H9 (cell line): ENCODE measurements at regions not wholly inside any gene's neighbourhood (a gene's known extent, or its start where the extent isn't known, plus 50 kb on each side); places are given as distances from the start of the nearest gene placed in this dataset.
"Not testable (repeated sequence)": the region's sequence is repeated elsewhere in the genome, so short reads cannot be mapped to it uniquely, and the experiment has no call there.

ENCODE experiments used
- DNase-seq: peaks from one replicate; pipeline ENCODE4 v3.0.0-alpha.2; 2017
- H2AFZ ChIP-seq: one replicate; pipeline ENCODE4 v1.6.1; 2013; ENCODE audit warnings: mild to moderate bottlenecking, low read length, control low read depth, moderate library complexity
- H2AK5ac ChIP-seq: 2 replicates; pipeline ENCODE4 v1.6.1; 2013; ENCODE audit warnings: low read length, control low read depth, mixed read lengths; ENCODE audit not compliant: insufficient read length
- H2BK120ac ChIP-seq: one replicate; pipeline ENCODE4 v1.6.1; 2013; ENCODE audit warnings: low read depth, mild to moderate bottlenecking, low read length, control low read depth, inconsistent platforms; ENCODE audit not compliant: poor library complexity, severe bottlenecking
- H2BK12ac ChIP-seq: 2 replicates; pipeline ENCODE4 v1.6.1; 2013; ENCODE audit warnings: low read length, control low read depth, mixed read lengths, low read depth; ENCODE audit not compliant: insufficient read length
- H2BK15ac ChIP-seq: 2 replicates; pipeline ENCODE4 v1.6.1; 2013; ENCODE audit warnings: low read depth, low read length, control low read depth
- H2BK20ac ChIP-seq: one replicate; pipeline ENCODE4 v1.6.1; 2013; ENCODE audit warnings: low read depth, mild to moderate bottlenecking, low read length, control low read depth, inconsistent platforms; ENCODE audit not compliant: poor library complexity, severe bottlenecking
- H2BK5ac ChIP-seq: 2 replicates; pipeline ENCODE4 v1.6.1; 2013; ENCODE audit warnings: low read length, control low read depth, mixed read lengths; ENCODE audit not compliant: insufficient read length
- H3K14ac ChIP-seq: 2 replicates; pipeline ENCODE4 v1.6.1; 2013; ENCODE audit warnings: low read length, control low read depth; ENCODE audit not compliant: insufficient read depth
- H3K18ac ChIP-seq: 2 replicates; pipeline ENCODE4 v1.6.1; 2013; ENCODE audit warnings: low read depth, mild to moderate bottlenecking, mixed read lengths, low read length, control low read depth; ENCODE audit not compliant: insufficient read length
- H3K23ac ChIP-seq: 2 replicates; pipeline ENCODE4 v1.6.1; 2013; ENCODE audit warnings: low read length, control low read depth, mixed read lengths, low read depth; ENCODE audit not compliant: insufficient read length
- H3K23me2 ChIP-seq: 2 replicates; pipeline ENCODE4 v1.6.1; 2013; ENCODE audit warnings: low read depth, mild to moderate bottlenecking, mixed read lengths, low read length, control low read depth; ENCODE audit not compliant: insufficient read length, poor library complexity, severe bottlenecking
- H3K27ac ChIP-seq: 2 replicates; pipeline ENCODE4 v1.5.1; 2013; ENCODE audit warnings: low read length, control low read depth, mixed read lengths, low read depth; ENCODE audit not compliant: insufficient read length
- H3K27me3 ChIP-seq: 2 replicates; pipeline ENCODE4 v1.6.1; 2013; ENCODE audit warnings: low read length, control low read depth, inconsistent platforms; ENCODE audit not compliant: insufficient read depth
- H3K4ac ChIP-seq: 2 replicates; pipeline ENCODE4 v1.6.1; 2013; ENCODE audit warnings: low read depth, mild to moderate bottlenecking, control low read depth, inconsistent platforms, low read length, moderate library complexity
- H3K4me1 ChIP-seq: 2 replicates; pipeline ENCODE4 v1.6.1; 2013; ENCODE audit warnings: low read length, control low read depth, inconsistent platforms; ENCODE audit not compliant: insufficient read depth
- H3K4me2 ChIP-seq: 2 replicates; pipeline ENCODE4 v1.6.1; 2013; ENCODE audit warnings: low read length, control low read depth, mixed read lengths; ENCODE audit not compliant: insufficient read length, insufficient read depth
- H3K56ac ChIP-seq: 2 replicates; pipeline ENCODE4 v1.6.1; 2013; ENCODE audit warnings: low read depth, mild to moderate bottlenecking, mixed read lengths, low read length, control low read depth; ENCODE audit not compliant: insufficient read length
- H3K79me1 ChIP-seq: 2 replicates; pipeline ENCODE4 v1.6.1; 2013; ENCODE audit warnings: low read depth, mild to moderate bottlenecking, moderate library complexity, low read length, control low read depth, inconsistent platforms; ENCODE audit not compliant: insufficient read depth, poor library complexity, severe bottlenecking
- H3K79me2 ChIP-seq: 2 replicates; pipeline ENCODE4 v1.6.1; 2013; ENCODE audit warnings: low read length, control low read depth, inconsistent platforms; ENCODE audit not compliant: insufficient read depth
- H3K9ac ChIP-seq: 2 replicates; pipeline ENCODE4 v1.6.1; 2013; ENCODE audit warnings: low read length, control low read depth, mixed read lengths; ENCODE audit not compliant: insufficient read length; ENCODE audit errors: extremely low read depth
- H3K9me3 ChIP-seq: one replicate; pipeline ENCODE4 v1.6.1; 2013; ENCODE audit warnings: low read depth, low read length, inconsistent platforms; ENCODE audit not compliant: control insufficient read depth
- H3T11ph ChIP-seq: one replicate; pipeline ENCODE4 v1.6.1; 2013; ENCODE audit warnings: mild to moderate bottlenecking, low read length, control low read depth, inconsistent platforms
- H4K20me1 ChIP-seq: one replicate; pipeline ENCODE4 v1.6.1; 2013; ENCODE audit not compliant: control insufficient read depth, insufficient read length, insufficient read depth
- H4K5ac ChIP-seq: 2 replicates; pipeline ENCODE4 v1.6.1; 2013; ENCODE audit warnings: low read depth, mild to moderate bottlenecking, mixed read lengths, low read length, control low read depth; ENCODE audit not compliant: insufficient read length
- H4K8ac ChIP-seq: replicated peaks from 2 replicates; pipeline ENCODE4 v1.6.1; 2013; ENCODE audit warnings: low read length, control low read depth, mixed read lengths, low read depth; ENCODE audit not compliant: insufficient read length
- H4K91ac ChIP-seq: 2 replicates; pipeline ENCODE4 v1.6.1; 2013; ENCODE audit warnings: low read depth, mild to moderate bottlenecking, moderate library complexity, mixed read lengths, low read length, control low read depth; ENCODE audit not compliant: insufficient read length
- H3K27ac Mint-ChIP-seq, 3 experiments: 2 replicates in 2 of 3; 3 replicates in 1 of 3; pipeline ENCODE4 v1.8.0; 2020 to 2021; ENCODE audit warnings: mixed read lengths in 3 of 3, mild to moderate bottlenecking in 1 of 3, moderate library complexity in 1 of 3
- H3K27me3 Mint-ChIP-seq: 2 replicates; pipeline ENCODE4 v1.8.0; 2021; ENCODE audit warnings: low read depth, mild to moderate bottlenecking, moderate library complexity, mixed read lengths
- H3K36me3 Mint-ChIP-seq, 3 experiments: 2 replicates in 2 of 3; 3 replicates in 1 of 3; pipeline ENCODE4 v1.8.0; 2020 to 2021; ENCODE audit warnings: low read depth in 3 of 3, mixed read lengths in 3 of 3; ENCODE audit not compliant: insufficient read depth in 1 of 3
- H3K4me1 Mint-ChIP-seq, 2 experiments: 2 replicates each; pipeline ENCODE4 v1.8.0; 2020; ENCODE audit warnings: mixed read lengths in 2 of 2
- H3K4me3 Mint-ChIP-seq, 2 experiments: 2 replicates in 1 of 2; 3 replicates in 1 of 2; pipeline ENCODE4 v1.8.0; 2020 to 2021; ENCODE audit warnings: mild to moderate bottlenecking in 2 of 2, mixed read lengths in 2 of 2, moderate library complexity in 1 of 2
- H3K9me3 Mint-ChIP-seq, 2 experiments: 2 replicates in 1 of 2; 3 replicates in 1 of 2; pipeline ENCODE4 v1.8.0; 2020; ENCODE audit warnings: mild to moderate bottlenecking in 2 of 2, mixed read lengths in 2 of 2, moderate library complexity in 1 of 2
- WGBS: extraction: QIAGEN DNeasy Blood & Tissue Kit; methylation state at CpG from one replicate; pipeline ENCODE4 v1.1.7; 2013; ENCODE audit warnings: missing lambda C conversion rate, low lambda C conversion rate, mixed read lengths; ENCODE audit not compliant: insufficient read length; ENCODE audit errors: extremely low coverage; 5-methylcytosine and 5-hydroxymethylcytosine counted together
- TF ChIP-seq, protein P1 (sequence below): fragments of 200-600 bp; sonication (generic); conservative IDR thresholded peaks from 3 replicates; pipeline ENCODE4 v1.8.0; 2021; ENCODE audit warnings: antibody characterized with exemption, mild to moderate bottlenecking

- TF ChIP-seq, protein P1, sequence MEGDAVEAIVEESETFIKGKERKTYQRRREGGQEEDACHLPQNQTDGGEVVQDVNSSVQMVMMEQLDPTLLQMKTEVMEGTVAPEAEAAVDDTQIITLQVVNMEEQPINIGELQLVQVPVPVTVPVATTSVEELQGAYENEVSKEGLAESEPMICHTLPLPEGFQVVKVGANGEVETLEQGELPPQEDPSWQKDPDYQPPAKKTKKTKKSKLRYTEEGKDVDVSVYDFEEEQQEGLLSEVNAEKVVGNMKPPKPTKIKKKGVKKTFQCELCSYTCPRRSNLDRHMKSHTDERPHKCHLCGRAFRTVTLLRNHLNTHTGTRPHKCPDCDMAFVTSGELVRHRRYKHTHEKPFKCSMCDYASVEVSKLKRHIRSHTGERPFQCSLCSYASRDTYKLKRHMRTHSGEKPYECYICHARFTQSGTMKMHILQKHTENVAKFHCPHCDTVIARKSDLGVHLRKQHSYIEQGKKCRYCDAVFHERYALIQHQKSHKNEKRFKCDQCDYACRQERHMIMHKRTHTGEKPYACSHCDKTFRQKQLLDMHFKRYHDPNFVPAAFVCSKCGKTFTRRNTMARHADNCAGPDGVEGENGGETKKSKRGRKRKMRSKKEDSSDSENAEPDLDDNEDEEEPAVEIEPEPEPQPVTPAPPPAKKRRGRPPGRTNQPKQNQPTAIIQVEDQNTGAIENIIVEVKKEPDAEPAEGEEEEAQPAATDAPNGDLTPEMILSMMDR = no peak
- Mint-ChIP-seq H3K4me1 (peaks cover 13% of the 10 kb centered on the region in 2 experiments), H3K27ac (no peak overlapping the region), H3K36me3 (no peaks in the 10 kb centered on the region), H3K9me3 (no peaks in the 10 kb centered on the region; a peak in 1 of 5 replicates), H3K27me3 (peaks cover 71% of the 10 kb centered on the region), H3K4me3 (no peak overlapping the region)
- Histone ChIP-seq H3K56ac (no peak overlapping the region), H3K79me1 (no peaks in the 10 kb centered on the region), H3K9ac (no peak overlapping the region), H2BK120ac (no peak overlapping the region), H4K20me1 (no peaks in the 10 kb centered on the region), H3K14ac (no peak overlapping the region), H2BK15ac (no peak overlapping the region), H4K5ac (no peak overlapping the region), H3K27me3 (peaks cover 19% of the 10 kb centered on the region; the same call in 1 of the 2 replicates), H2AK5ac (no peak overlapping the region), H3T11ph (no peak overlapping the region), H2BK12ac (no peak overlapping the region), H2BK5ac (no peak overlapping the region), H2BK20ac (no peak overlapping the region), H4K8ac (no peak overlapping the region), H3K4ac (no peak overlapping the region), H3K23ac (no peak overlapping the region), H3K79me2 (no peaks in the 10 kb centered on the region), H4K91ac (no peak overlapping the region), H3K27ac (no peak overlapping the region), H3K23me2 (no peaks in the 10 kb centered on the region), H3K9me3 (no peaks in the 10 kb centered on the region), H3K18ac (no peak overlapping the region), H2AFZ (no peak overlapping the region), H3K4me2 (no peak overlapping the region), H3K4me1 (no peaks in the 10 kb centered on the region)
- WGBS = no CpG with 5 or more reads among the region's 2 CpGs
- DNase-seq = no peak
Observed at GRCh38 chr10:35979116-35979515, 337.0 kb upstream of the FZD8 start.

GRCh38 chr10:35973912-35974591, 332.0 kb upstream of the FZD8 start:
- H3K4me3 Mint-ChIP-seq, H3K14ac ChIP-seq, H3K4me1 ChIP-seq, H3K56ac ChIP-seq, H4K8ac ChIP-seq, H2AK5ac ChIP-seq, H3K9ac ChIP-seq, H3K4ac ChIP-seq, H3K23me2 ChIP-seq, H2AFZ ChIP-seq, H4K20me1 ChIP-seq, H4K5ac ChIP-seq, H3K9me3 ChIP-seq, H3K18ac ChIP-seq, H2BK5ac ChIP-seq, H3K23ac ChIP-seq, H3K79me1 ChIP-seq, H3T11ph ChIP-seq, H3K27ac Mint-ChIP-seq, H2BK20ac ChIP-seq, H2BK15ac ChIP-seq, H3K27ac ChIP-seq, H3K36me3 Mint-ChIP-seq, H2BK12ac ChIP-seq, H3K4me2 ChIP-seq, DNase-seq, H3K79me2 ChIP-seq, H4K91ac ChIP-seq, H2BK120ac ChIP-seq: not testable (repeated sequence)
- peaks cover 23 to 24% of the 10 kb centered on the region in 2 experiments for H3K4me1 Mint-ChIP-seq
- peaks cover 44% of the 10 kb centered on the region for H3K27me3 ChIP-seq
- peaks cover 92% of the 10 kb centered on the region for H3K27me3 Mint-ChIP-seq
- peaks cover 6 to 11% of the 10 kb centered on the region in 2 experiments for H3K9me3 Mint-ChIP-seq
- WGBS = no CpG with 5 or more reads among the region's 5 CpGs
